ENCODE measurements at regions not wholly inside any gene's neighbourhood (a gene's known extent, or its start where the extent isn't known, plus 50 kb on each side); places are given as distances from the start of the nearest gene placed in this dataset.

GRCh38 chr9:88915916-88916315 is 75.4 kb upstream of the S1PR3 start:
- Histone ChIP-seq H3K4me1 (ENCODE audit: control insufficient read depth, extremely low read depth, insufficient read depth, low read length) (no peaks in the 10 kb centered on the region), H4K20me1 (replicated peaks; ENCODE audit: control insufficient read depth, extremely low read depth, insufficient read depth, low read length) (no peaks in the 10 kb centered on the region), H2AFZ (ENCODE audit: low read depth, low read length) (no peak overlapping the region), H3K9me3 (replicated peaks; ENCODE audit: control insufficient read depth, insufficient read depth, low read length) (no peaks in the 10 kb centered on the region), H3K79me2 (ENCODE audit: control insufficient read depth, insufficient read depth, low read length) (no peaks in the 10 kb centered on the region), H3K9me1 (replicated peaks; ENCODE audit: control insufficient read depth, extremely low read depth, insufficient read depth, low read length) (no peaks in the 10 kb centered on the region), H3K36me3 (ENCODE audit: control insufficient read depth in 2 of 2, extremely low read depth in 1 of 2, insufficient read depth in 2 of 2, low read length in 2 of 2) (no peaks in the 10 kb centered on the region), H3K27ac (ENCODE audit: insufficient read depth, low read depth, low read length) (no peak overlapping the region), H3K9ac (replicated peaks; ENCODE audit: extremely low read depth, insufficient read depth, low read length) (no peak overlapping the region), H3K27me3 (ENCODE audit: control insufficient read depth in 2 of 2, insufficient read depth in 2 of 2, low read length in 2 of 2) (no peaks in the 10 kb centered on the region), H3K4me2 (ENCODE audit: insufficient read depth, low read length) (no peak overlapping the region), H3K4me3 (replicated peaks in 1 of 3; ENCODE audit: insufficient read depth in 1 of 3, low read depth in 1 of 3, low read length in 3 of 3) (no peak overlapping the region)
- ChIA-PET CTCF (interaction anchor here (0.9 to 1.2 kb wide), 2 partner anchors 18 to 128 kb away, joined by 3 read pairs; no protein-coding TSS in a partner anchor), POLR2A (no interaction called here)
- no peak for FAIRE-seq
- intact Hi-C loops (cut with micrococcal nuclease) = no loop called here
- DNase-seq (ENCODE audit: low read depth, low spot score) = no peak
- BruUV-seq (replicated peaks) = no TSS peak
- TF ChIP-seq POLR2AphosphoS5 (IDR thresholded peaks at IDR 0.05; ENCODE audit: insufficient read depth, low read depth, low read length) (no peak), EZH2 (IDR thresholded peaks at IDR 0.05; ENCODE audit: borderline replicate concordance, low read depth, low read length, severe bottlenecking) (no peak)
- TF ChIP-seq, protein P1, sequence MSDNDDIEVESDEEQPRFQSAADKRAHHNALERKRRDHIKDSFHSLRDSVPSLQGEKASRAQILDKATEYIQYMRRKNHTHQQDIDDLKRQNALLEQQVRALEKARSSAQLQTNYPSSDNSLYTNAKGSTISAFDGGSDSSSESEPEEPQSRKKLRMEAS (IDR thresholded peaks at IDR 0.05; ENCODE audit: insufficient read depth, insufficient read length) = no peak
- dilution Hi-C loops (cut with MboI; ENCODE audit: extremely low pct_ligation_motif_present, low sequenced_read_pairs) = no loop called here

GRCh38 chr9:88916894-88917293 is 74.4 kb upstream of the S1PR3 start:
- Histone ChIP-seq H4K20me1 (replicated peaks; ENCODE audit: control insufficient read depth, extremely low read depth, insufficient read depth, low read length) (no peaks in the 10 kb centered on the region), H3K27ac (ENCODE audit: insufficient read depth, low read depth, low read length) (no peak overlapping the region), H3K4me1 (ENCODE audit: control insufficient read depth, extremely low read depth, insufficient read depth, low read length) (no peaks in the 10 kb centered on the region), H3K27me3 (ENCODE audit: control insufficient read depth in 2 of 2, insufficient read depth in 2 of 2, low read length in 2 of 2) (no peaks in the 10 kb centered on the region), H3K9me1 (replicated peaks; ENCODE audit: control insufficient read depth, extremely low read depth, insufficient read depth, low read length) (no peaks in the 10 kb centered on the region), H2AFZ (ENCODE audit: low read depth, low read length) (no peak overlapping the region), H3K9ac (replicated peaks; ENCODE audit: extremely low read depth, insufficient read depth, low read length) (no peak overlapping the region), H3K4me2 (ENCODE audit: insufficient read depth, low read length) (no peak overlapping the region), H3K4me3 (replicated peaks in 1 of 3; ENCODE audit: insufficient read depth in 1 of 3, low read depth in 1 of 3, low read length in 3 of 3) (no peak overlapping the region), H3K36me3 (ENCODE audit: control insufficient read depth in 2 of 2, extremely low read depth in 1 of 2, insufficient read depth in 2 of 2, low read length in 2 of 2) (no peaks in the 10 kb centered on the region), H3K9me3 (replicated peaks; ENCODE audit: control insufficient read depth, insufficient read depth, low read length) (no peaks in the 10 kb centered on the region), H3K79me2 (ENCODE audit: control insufficient read depth, insufficient read depth, low read length) (no peaks in the 10 kb centered on the region)
- ChIA-PET CTCF (interaction anchor here (1.2 to 1.4 kb wide), 2 partner anchors 17 kb away, joined by 3 to 4 read pairs; no protein-coding TSS in a partner anchor), POLR2A (no interaction called here)
- dilution Hi-C loops (cut with MboI; ENCODE audit: extremely low pct_ligation_motif_present, low sequenced_read_pairs) = no loop called here
- DNase-seq (ENCODE audit: low read depth, low spot score) (no peak), FAIRE-seq (no peak)
- TF ChIP-seq MYC (IDR thresholded peaks at IDR 0.05; ENCODE audit: low read depth, low read length) (no peak), GATA2 (IDR thresholded peaks at IDR 0.05; ENCODE audit: insufficient read depth, insufficient read length, low read depth, low read length) (no peak), JUN (IDR thresholded peaks at IDR 0.05; ENCODE audit: borderline replicate concordance, insufficient read depth, insufficient read length, low read depth) (no peak), EZH2 (IDR thresholded peaks at IDR 0.05; ENCODE audit: borderline replicate concordance, low read depth, low read length, severe bottlenecking) (no peak), POLR2AphosphoS5 (IDR thresholded peaks at IDR 0.05; ENCODE audit: insufficient read depth, low read depth, low read length) (no peak), FOS (IDR thresholded peaks at IDR 0.05; ENCODE audit: borderline replicate concordance, insufficient read depth, low read length) (no peak), POLR2A (IDR thresholded peaks at IDR 0.05; ENCODE audit: low read depth, low read length) (no peak)
- TF ChIP-seq, protein P2, sequence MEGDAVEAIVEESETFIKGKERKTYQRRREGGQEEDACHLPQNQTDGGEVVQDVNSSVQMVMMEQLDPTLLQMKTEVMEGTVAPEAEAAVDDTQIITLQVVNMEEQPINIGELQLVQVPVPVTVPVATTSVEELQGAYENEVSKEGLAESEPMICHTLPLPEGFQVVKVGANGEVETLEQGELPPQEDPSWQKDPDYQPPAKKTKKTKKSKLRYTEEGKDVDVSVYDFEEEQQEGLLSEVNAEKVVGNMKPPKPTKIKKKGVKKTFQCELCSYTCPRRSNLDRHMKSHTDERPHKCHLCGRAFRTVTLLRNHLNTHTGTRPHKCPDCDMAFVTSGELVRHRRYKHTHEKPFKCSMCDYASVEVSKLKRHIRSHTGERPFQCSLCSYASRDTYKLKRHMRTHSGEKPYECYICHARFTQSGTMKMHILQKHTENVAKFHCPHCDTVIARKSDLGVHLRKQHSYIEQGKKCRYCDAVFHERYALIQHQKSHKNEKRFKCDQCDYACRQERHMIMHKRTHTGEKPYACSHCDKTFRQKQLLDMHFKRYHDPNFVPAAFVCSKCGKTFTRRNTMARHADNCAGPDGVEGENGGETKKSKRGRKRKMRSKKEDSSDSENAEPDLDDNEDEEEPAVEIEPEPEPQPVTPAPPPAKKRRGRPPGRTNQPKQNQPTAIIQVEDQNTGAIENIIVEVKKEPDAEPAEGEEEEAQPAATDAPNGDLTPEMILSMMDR (IDR thresholded peaks at IDR 0.05; ENCODE audit: extremely low read depth in 1 of 2, insufficient read depth in 1 of 2, low read depth in 1 of 2, low read length in 2 of 2) = no peak
- TF ChIP-seq, protein P1 (IDR thresholded peaks at IDR 0.05; ENCODE audit: insufficient read depth, insufficient read length) = no peak
- intact Hi-C loops (cut with micrococcal nuclease) = no loop called here
- no TSS peak for BruUV-seq (replicated peaks)

Data from endothelial cell of umbilical vein (primary cell).